ENCODE measurements at regions not wholly inside any gene's neighbourhood (a gene's known extent, or its start where the extent isn't known, plus 50 kb on each side); places are given as distances from the start of the nearest gene placed in this dataset.

GRCh38 chr2:191740016-191740419 is 62.1 kb downstream of the NABP1 start (continued):
- TF ChIP-seq NFYA (IDR thresholded peaks at IDR 0.05; ENCODE audit: borderline replicate concordance, low read depth, low read length) (no peak), IRF5 (IDR thresholded peaks at IDR 0.05; ENCODE audit: borderline replicate concordance) (no peak), USF2 (IDR thresholded peaks at IDR 0.05; ENCODE audit: borderline replicate concordance, low read depth, low read length) (no peak), E2F4 (IDR thresholded peaks at IDR 0.05; ENCODE audit: low read depth, low read length) (no peak), POLR2AphosphoS2 (IDR thresholded peaks at IDR 0.05; ENCODE audit: low read depth, low read length) (no peak), KLF5 (IDR thresholded peaks at IDR 0.05; ENCODE audit: partially characterized antibody) (no peak), KAT2A (conservative IDR thresholded peaks at IDR 0.05; ENCODE audit: control insufficient read depth, low read depth, low read length) (no peak), PRDM15 (CRISPR knock-in tag; IDR thresholded peaks at IDR 0.05) (no peak), CEBPZ (IDR thresholded peaks at IDR 0.05; ENCODE audit: low read depth, low read length) (no peak), BACH1 (IDR thresholded peaks at IDR 0.05; ENCODE audit: borderline replicate concordance) (peak; percentile 38; the same call in 1 of the 2 replicates), SMC3 (IDR thresholded peaks at IDR 0.05; ENCODE audit: borderline replicate concordance, low read length) (no peak), HSF1 (IDR thresholded peaks at IDR 0.05; ENCODE audit: low read depth, low read length) (no peak), CTCF (IDR thresholded peaks at IDR 0.05 in 2 of 3, conservative IDR thresholded peaks at IDR 0.05 in 1 of 3; ENCODE audit: control insufficient read depth in 2 of 3, extremely low read depth in 1 of 3, insufficient read depth in 1 of 3, low read depth in 3 of 3, low read length in 3 of 3) (no peak)
